ENCODE measurements at regions not wholly inside any gene's neighbourhood (a gene's known extent, or its start where the extent isn't known, plus 50 kb on each side); places are given as distances from the start of the nearest gene placed in this dataset.

DNA sequence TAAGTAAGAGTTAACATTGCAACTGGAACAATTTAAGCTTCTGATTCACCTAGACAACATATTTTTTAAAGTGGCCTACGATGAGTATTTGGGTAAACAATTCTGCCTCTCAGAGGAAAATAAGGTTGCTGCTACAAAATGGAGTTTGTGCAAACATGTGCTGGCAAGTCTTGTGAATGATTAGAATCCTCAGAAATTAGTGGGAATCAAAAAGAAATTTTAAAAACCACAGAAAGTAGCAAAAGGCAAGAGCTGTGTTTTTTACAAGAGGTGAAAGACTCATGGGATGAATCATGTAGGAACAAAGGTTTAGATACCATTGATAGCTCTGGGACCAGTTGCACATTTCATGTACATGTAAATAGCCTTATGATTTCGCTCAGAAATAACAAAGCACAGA lies 561.6 kb downstream of the TAF11L14 start:
- H3K9me3 ChIP-seq (ENCODE audit: insufficient read depth, low read length), result peaks cover 22% of the 10 kb centered on the region
- no peaks in the 10 kb centered on the region for H3K27me3 ChIP-seq (ENCODE audit: insufficient read depth, insufficient read length)
- no peak for TF ChIP-seq SUZ12 (IDR thresholded peaks at IDR 0.05; ENCODE audit: extremely low read depth, insufficient read depth, insufficient read length)
- TF ChIP-seq ZNF274 (IDR thresholded peaks at IDR 0.05; ENCODE audit: low read depth, low read length), result no peak
- TF ChIP-seq YY1 (IDR thresholded peaks at IDR 0.05; ENCODE audit: insufficient read depth, insufficient read length), result no peak
- no peak overlapping the region for H3K4me3 ChIP-seq (ENCODE audit: insufficient read length, low read depth)
- H3K4me1 ChIP-seq (ENCODE audit: insufficient read depth, insufficient read length), result no peaks in the 10 kb centered on the region
- no peaks in the 10 kb centered on the region for H3K36me3 ChIP-seq (ENCODE audit: insufficient read depth, insufficient read length, low read length)
- H3K9ac ChIP-seq (ENCODE audit: insufficient read length, low read depth), result no peak overlapping the region
- DNase-seq (ENCODE audit: low read depth, low spot score), result no peak

DNA sequence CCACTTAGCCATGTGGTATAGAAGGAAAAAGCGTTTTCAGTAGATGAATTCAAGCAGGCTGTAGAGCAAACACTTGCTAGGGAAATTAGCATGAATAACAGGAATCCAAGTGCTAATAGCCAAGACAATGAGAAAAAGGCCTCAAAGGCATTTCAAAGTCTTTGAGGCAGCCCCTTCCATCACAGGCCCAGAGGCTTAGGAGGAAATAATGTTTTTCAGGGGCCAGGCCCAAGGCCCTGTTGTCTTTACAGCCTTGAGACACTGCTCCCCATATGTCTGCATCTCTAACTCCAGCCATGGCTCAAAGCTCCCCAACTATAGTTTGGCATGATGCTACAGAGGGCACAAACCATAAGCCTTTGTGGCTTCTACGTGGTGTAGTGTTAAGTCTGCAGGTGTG lies 563.5 kb downstream of the TAF11L14 start:
- H3K4me1 ChIP-seq (ENCODE audit: insufficient read depth, insufficient read length), result no peaks in the 10 kb centered on the region
- peaks cover 22% of the 10 kb centered on the region for H3K9me3 ChIP-seq (ENCODE audit: insufficient read depth, low read length)
- no peaks in the 10 kb centered on the region for H3K27me3 ChIP-seq (ENCODE audit: insufficient read depth, insufficient read length)
- no peak overlapping the region for H3K9ac ChIP-seq (ENCODE audit: insufficient read length, low read depth)
- DNase-seq (ENCODE audit: low read depth, low spot score), result no peak
- no peaks in the 10 kb centered on the region for H3K36me3 ChIP-seq (ENCODE audit: insufficient read depth, insufficient read length, low read length)
- no peak overlapping the region for H3K4me3 ChIP-seq (ENCODE audit: insufficient read length, low read depth)
- TF ChIP-seq ZNF274 (IDR thresholded peaks at IDR 0.05; ENCODE audit: low read depth, low read length) (no peak), YY1 (IDR thresholded peaks at IDR 0.05; ENCODE audit: insufficient read depth, insufficient read length) (no peak), SUZ12 (IDR thresholded peaks at IDR 0.05; ENCODE audit: extremely low read depth, insufficient read depth, insufficient read length) (no peak)

DNA sequence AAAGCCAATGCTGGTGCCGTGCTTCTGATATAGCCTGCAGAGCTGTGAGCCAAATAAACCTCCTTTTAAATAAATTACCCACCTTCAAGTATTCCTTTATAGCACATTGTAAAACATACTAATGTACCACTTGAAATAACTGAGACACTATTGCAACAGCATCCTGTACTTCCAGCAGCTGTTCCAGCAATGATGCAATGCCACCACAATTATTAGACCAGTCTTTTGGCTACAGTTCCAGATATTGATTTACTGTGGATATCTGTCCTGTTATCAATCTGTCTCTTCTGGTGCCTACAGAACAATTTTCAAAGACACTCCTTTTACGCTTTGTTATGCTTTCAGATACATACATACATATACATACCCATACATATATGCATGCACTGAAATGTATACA lies 567.9 kb downstream of the TAF11L14 start:
- no peak for DNase-seq (ENCODE audit: low read depth, low spot score)
- Histone ChIP-seq H3K4me1 (ENCODE audit: insufficient read depth, insufficient read length) (no peaks in the 10 kb centered on the region), H3K4me3 (ENCODE audit: insufficient read length, low read depth) (no peak overlapping the region), H3K27me3 (ENCODE audit: insufficient read depth, insufficient read length) (no peaks in the 10 kb centered on the region), H3K9ac (ENCODE audit: insufficient read length, low read depth) (no peak overlapping the region), H3K36me3 (ENCODE audit: insufficient read depth, insufficient read length, low read length) (no peaks in the 10 kb centered on the region), H3K9me3 (ENCODE audit: insufficient read depth, low read length) (peaks cover 20% of the 10 kb centered on the region)
- TF ChIP-seq YY1 (IDR thresholded peaks at IDR 0.05; ENCODE audit: insufficient read depth, insufficient read length) (no peak), SUZ12 (IDR thresholded peaks at IDR 0.05; ENCODE audit: extremely low read depth, insufficient read depth, insufficient read length) (no peak), ZNF274 (IDR thresholded peaks at IDR 0.05; ENCODE audit: low read depth, low read length) (no peak)

DNA sequence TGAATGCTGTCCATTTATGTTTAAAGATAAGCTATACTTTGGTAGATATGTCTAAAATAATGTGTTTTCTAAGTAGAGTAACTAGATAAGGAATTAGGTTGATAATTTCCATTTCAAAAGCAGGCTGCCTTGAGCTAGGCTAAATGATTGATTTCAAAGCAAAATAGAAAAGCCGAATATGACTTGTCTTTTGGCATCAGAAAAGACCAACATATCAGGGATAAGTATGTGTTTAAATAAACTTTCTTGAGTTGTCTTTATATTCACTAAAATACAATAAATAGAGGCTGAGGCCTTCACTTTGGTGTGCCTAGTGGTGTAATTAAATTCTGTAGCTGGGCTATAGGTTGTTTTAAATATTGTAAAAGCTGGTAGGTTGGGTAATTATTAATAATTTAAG lies 569.0 kb downstream of the TAF11L14 start:
- no peaks in the 10 kb centered on the region for H3K27me3 ChIP-seq (ENCODE audit: insufficient read depth, insufficient read length)
- no peak overlapping the region for H3K9ac ChIP-seq (ENCODE audit: insufficient read length, low read depth)
- no peak overlapping the region for H3K4me3 ChIP-seq (ENCODE audit: insufficient read length, low read depth)
- DNase-seq (ENCODE audit: low read depth, low spot score), result no peak
- no peaks in the 10 kb centered on the region for H3K4me1 ChIP-seq (ENCODE audit: insufficient read depth, insufficient read length)
- TF ChIP-seq YY1 (IDR thresholded peaks at IDR 0.05; ENCODE audit: insufficient read depth, insufficient read length), result no peak
- no peak for TF ChIP-seq SUZ12 (IDR thresholded peaks at IDR 0.05; ENCODE audit: extremely low read depth, insufficient read depth, insufficient read length)
- TF ChIP-seq ZNF274 (IDR thresholded peaks at IDR 0.05; ENCODE audit: low read depth, low read length), result no peak
- no peaks in the 10 kb centered on the region for H3K36me3 ChIP-seq (ENCODE audit: insufficient read depth, insufficient read length, low read length)
- H3K9me3 ChIP-seq (ENCODE audit: insufficient read depth, low read length), result peaks cover 9% of the 10 kb centered on the region; the same call in 1 of the 2 replicates

DNA sequence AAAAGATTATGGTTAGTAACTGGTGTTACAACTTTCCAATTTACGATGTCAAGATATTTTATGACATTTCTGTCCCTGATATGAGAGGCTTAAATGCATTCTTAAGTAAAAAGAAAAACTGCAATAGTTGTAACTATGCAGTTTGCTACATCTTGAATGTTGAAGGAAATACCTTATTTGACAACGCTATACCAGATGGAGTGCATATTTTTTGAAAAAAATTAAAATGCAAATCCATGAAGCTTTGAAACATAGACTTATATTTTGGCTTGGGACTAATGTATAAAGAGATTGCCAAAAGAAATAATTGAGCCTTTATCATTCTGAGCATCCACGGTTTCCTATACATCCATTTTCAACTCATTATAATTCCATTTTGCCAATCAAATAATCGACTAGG lies 579.4 kb downstream of the TAF11L14 start:
- Histone ChIP-seq H3K4me1 (ENCODE audit: insufficient read depth, insufficient read length) (no peaks in the 10 kb centered on the region), H3K27me3 (ENCODE audit: insufficient read depth, insufficient read length) (no peaks in the 10 kb centered on the region), H3K36me3 (ENCODE audit: insufficient read depth, insufficient read length, low read length) (no peaks in the 10 kb centered on the region), H3K9ac (ENCODE audit: insufficient read length, low read depth) (no peak overlapping the region), H3K9me3 (ENCODE audit: insufficient read depth, low read length) (peaks cover 6% of the 10 kb centered on the region; the same call in 1 of the 2 replicates), H3K4me3 (ENCODE audit: insufficient read length, low read depth) (no peak overlapping the region)
- TF ChIP-seq SUZ12 (IDR thresholded peaks at IDR 0.05; ENCODE audit: extremely low read depth, insufficient read depth, insufficient read length), result no peak
- TF ChIP-seq ZNF274 (IDR thresholded peaks at IDR 0.05; ENCODE audit: low read depth, low read length), result no peak
- no peak for TF ChIP-seq YY1 (IDR thresholded peaks at IDR 0.05; ENCODE audit: insufficient read depth, insufficient read length)
- DNase-seq (ENCODE audit: low read depth, low spot score), result no peak

DNA sequence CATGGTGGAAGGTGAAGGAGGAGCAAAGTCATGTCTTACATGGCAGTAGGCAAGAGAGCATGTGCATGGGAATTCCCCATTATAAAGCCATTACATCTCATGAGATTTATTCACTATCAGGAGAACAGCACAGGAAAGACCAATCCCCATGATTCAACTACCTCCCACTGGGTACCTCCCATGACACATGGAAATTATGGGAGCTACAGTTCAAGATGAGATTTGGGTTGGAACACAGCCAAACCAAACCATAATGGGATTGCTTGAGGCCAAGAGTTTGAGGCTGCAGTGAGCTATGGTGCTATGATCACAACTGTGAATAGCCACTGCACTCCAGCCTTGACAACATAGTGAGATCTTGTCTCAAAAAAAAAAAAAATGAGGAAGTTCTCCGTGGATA lies 581.8 kb downstream of the TAF11L14 start:
- no peak for DNase-seq (ENCODE audit: low read depth, low spot score)
- no peaks in the 10 kb centered on the region for H3K27me3 ChIP-seq (ENCODE audit: insufficient read depth, insufficient read length)
- H3K4me1 ChIP-seq (ENCODE audit: insufficient read depth, insufficient read length), result no peaks in the 10 kb centered on the region
- peaks cover 6% of the 10 kb centered on the region; the same call in 1 of the 2 replicates for H3K9me3 ChIP-seq (ENCODE audit: insufficient read depth, low read length)
- no peak overlapping the region for H3K4me3 ChIP-seq (ENCODE audit: insufficient read length, low read depth)
- H3K36me3 ChIP-seq (ENCODE audit: insufficient read depth, insufficient read length, low read length), result no peaks in the 10 kb centered on the region
- no peak overlapping the region for H3K9ac ChIP-seq (ENCODE audit: insufficient read length, low read depth)
- TF ChIP-seq SUZ12 (IDR thresholded peaks at IDR 0.05; ENCODE audit: extremely low read depth, insufficient read depth, insufficient read length), result no peak
- TF ChIP-seq YY1 (IDR thresholded peaks at IDR 0.05; ENCODE audit: insufficient read depth, insufficient read length), result no peak
- no peak for TF ChIP-seq ZNF274 (IDR thresholded peaks at IDR 0.05; ENCODE audit: low read depth, low read length)

DNA sequence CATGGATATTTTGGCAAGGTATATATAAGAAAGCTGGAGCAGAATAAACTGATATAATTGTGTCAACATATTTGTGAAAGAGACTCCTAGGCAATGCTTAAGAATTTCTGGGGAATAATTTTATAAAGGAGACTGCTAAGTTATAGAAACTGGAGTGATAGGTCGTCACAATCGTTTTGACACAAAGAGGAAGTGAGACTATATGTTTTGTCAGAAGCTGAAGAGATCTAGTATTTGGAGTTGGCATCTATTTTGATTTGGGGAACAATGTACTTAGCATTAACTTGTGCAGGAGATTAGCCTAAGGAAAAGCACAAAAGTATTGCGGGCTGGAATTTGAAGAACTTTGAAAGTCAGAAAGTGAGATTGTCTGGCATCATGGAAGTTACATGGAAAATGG lies 582.5 kb downstream of the TAF11L14 start:
- no peak for DNase-seq (ENCODE audit: low read depth, low spot score)
- Histone ChIP-seq H3K27me3 (ENCODE audit: insufficient read depth, insufficient read length) (no peaks in the 10 kb centered on the region), H3K9ac (ENCODE audit: insufficient read length, low read depth) (no peak overlapping the region), H3K4me1 (ENCODE audit: insufficient read depth, insufficient read length) (no peaks in the 10 kb centered on the region), H3K4me3 (ENCODE audit: insufficient read length, low read depth) (no peak overlapping the region), H3K36me3 (ENCODE audit: insufficient read depth, insufficient read length, low read length) (no peaks in the 10 kb centered on the region), H3K9me3 (ENCODE audit: insufficient read depth, low read length) (peaks cover 6% of the 10 kb centered on the region; the same call in 1 of the 2 replicates)
- no peak for TF ChIP-seq YY1 (IDR thresholded peaks at IDR 0.05; ENCODE audit: insufficient read depth, insufficient read length)
- TF ChIP-seq ZNF274 (IDR thresholded peaks at IDR 0.05; ENCODE audit: low read depth, low read length), result no peak
- no peak for TF ChIP-seq SUZ12 (IDR thresholded peaks at IDR 0.05; ENCODE audit: extremely low read depth, insufficient read depth, insufficient read length)

All from NT2/D1 (cell line).